Fibroblast of lung (primary cell): ENCODE measurements at regions not wholly inside any gene's neighbourhood (a gene's known extent, or its start where the extent isn't known, plus 50 kb on each side); places are given as distances from the start of the nearest gene placed in this dataset.

Experiments
- DNase-seq, 2 donors: peaks; one replicate each; pipeline versions ENCODE4 v3.0.0 to v3.0.0-alpha.2; 2010; ENCODE audit warnings: low read depth in 2 of 2
- H2AFZ ChIP-seq: 2 replicates; pipeline ENCODE4 v1.5.1; 2012; ENCODE audit warnings: low read length, control low read depth, inconsistent platforms
- H3K27ac ChIP-seq: 2 replicates; pipeline ENCODE4 v1.5.1; 2011; ENCODE audit warnings: low read length, control low read depth; ENCODE audit not compliant: insufficient read depth
- H3K27me3 ChIP-seq: 2 replicates; pipeline ENCODE4 v1.5.1; 2011; ENCODE audit warnings: mild to moderate bottlenecking, low read length; ENCODE audit not compliant: control insufficient read depth, insufficient read depth
- H3K36me3 ChIP-seq: 2 replicates; pipeline ENCODE4 v1.5.1; 2011; ENCODE audit warnings: low read length; ENCODE audit not compliant: control insufficient read depth, insufficient read depth
- H3K4me1 ChIP-seq: 2 replicates; pipeline ENCODE4 v1.5.1; 2011; ENCODE audit warnings: low read length; ENCODE audit not compliant: control insufficient read depth, insufficient read depth; ENCODE audit errors: extremely low read depth
- H3K4me2 ChIP-seq: 2 replicates; pipeline ENCODE4 v1.5.1; 2011; ENCODE audit warnings: low read length, control low read depth; ENCODE audit not compliant: insufficient read depth; ENCODE audit errors: extremely low read depth
- H3K4me3 ChIP-seq, 4 experiments: fragments of 200-600 bp in 1 of 4; sonication (generic) in 1 of 4; replicated peaks in 1 of 4; 2 replicates each; pipeline ENCODE4 v1.5.1; 2011 to 2016; ENCODE audit warnings: low read length in 4 of 4, low read depth in 3 of 4, mild to moderate bottlenecking in 3 of 4, control low read depth in 2 of 4, inconsistent platforms in 1 of 4, mixed read lengths in 1 of 4; ENCODE audit not compliant: insufficient read depth in 1 of 4; ENCODE audit errors: control extremely low read depth in 1 of 4
- H3K79me2 ChIP-seq: 2 replicates; pipeline ENCODE4 v1.5.1; 2012; ENCODE audit warnings: mild to moderate bottlenecking, low read length, inconsistent platforms; ENCODE audit not compliant: control insufficient read depth, insufficient read depth
- H3K9ac ChIP-seq: 2 replicates; pipeline ENCODE4 v1.5.1; 2011; ENCODE audit warnings: mild to moderate bottlenecking, low read length, control low read depth; ENCODE audit not compliant: insufficient read depth
- H3K9me3 ChIP-seq: 2 replicates; pipeline ENCODE4 v1.5.1; 2012; ENCODE audit warnings: low read depth, low read length; ENCODE audit not compliant: control insufficient read depth, insufficient read depth
- H4K20me1 ChIP-seq: 2 replicates; pipeline ENCODE4 v1.5.1; 2011; ENCODE audit warnings: low read length; ENCODE audit not compliant: control insufficient read depth, insufficient read depth; ENCODE audit errors: extremely low read depth
- EZH2 ChIP-seq: IDR thresholded peaks from 2 replicates; pipeline ENCODE4 v1.5.1; 2012; ENCODE audit warnings: low read length, control low read depth, mild to moderate bottlenecking; ENCODE audit errors: missing control alignments
- TF ChIP-seq, protein P1 (sequence below), 2 donors: IDR thresholded peaks in 1 of 2; conservative IDR thresholded peaks in 1 of 2; 1 replicate in 1 of 2; 2 replicates in 1 of 2; pipeline ENCODE4 v1.5.1; 2011 to 2012; ENCODE audit warnings: low read length in 2 of 2, control low read depth in 1 of 2, inconsistent platforms in 1 of 2, low read depth in 1 of 2, mild to moderate bottlenecking in 1 of 2

GRCh38 chr10:2700626-2701305 is 366.6 kb upstream of the PFKP start:
- no peak for DNase-seq
- H2AFZ ChIP-seq, result no peak overlapping the region
- H3K36me3 ChIP-seq, result no peaks in the 10 kb centered on the region
- no peaks in the 10 kb centered on the region for H3K9me3 ChIP-seq
- TF ChIP-seq EZH2, result no peak
- TF ChIP-seq, protein P1, sequence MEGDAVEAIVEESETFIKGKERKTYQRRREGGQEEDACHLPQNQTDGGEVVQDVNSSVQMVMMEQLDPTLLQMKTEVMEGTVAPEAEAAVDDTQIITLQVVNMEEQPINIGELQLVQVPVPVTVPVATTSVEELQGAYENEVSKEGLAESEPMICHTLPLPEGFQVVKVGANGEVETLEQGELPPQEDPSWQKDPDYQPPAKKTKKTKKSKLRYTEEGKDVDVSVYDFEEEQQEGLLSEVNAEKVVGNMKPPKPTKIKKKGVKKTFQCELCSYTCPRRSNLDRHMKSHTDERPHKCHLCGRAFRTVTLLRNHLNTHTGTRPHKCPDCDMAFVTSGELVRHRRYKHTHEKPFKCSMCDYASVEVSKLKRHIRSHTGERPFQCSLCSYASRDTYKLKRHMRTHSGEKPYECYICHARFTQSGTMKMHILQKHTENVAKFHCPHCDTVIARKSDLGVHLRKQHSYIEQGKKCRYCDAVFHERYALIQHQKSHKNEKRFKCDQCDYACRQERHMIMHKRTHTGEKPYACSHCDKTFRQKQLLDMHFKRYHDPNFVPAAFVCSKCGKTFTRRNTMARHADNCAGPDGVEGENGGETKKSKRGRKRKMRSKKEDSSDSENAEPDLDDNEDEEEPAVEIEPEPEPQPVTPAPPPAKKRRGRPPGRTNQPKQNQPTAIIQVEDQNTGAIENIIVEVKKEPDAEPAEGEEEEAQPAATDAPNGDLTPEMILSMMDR (conservative IDR thresholded peaks at IDR 0.05 in 1 of 2, IDR thresholded peaks at IDR 0.05 in 1 of 2; ENCODE audit: low read depth in 1 of 2, low read length in 2 of 2), result no peak
- no peaks in the 10 kb centered on the region for H3K79me2 ChIP-seq
- H3K4me2 ChIP-seq, result no peak overlapping the region
- H3K9ac ChIP-seq, result no peak overlapping the region
- H3K4me1 ChIP-seq, result no peaks in the 10 kb centered on the region
- H3K27ac ChIP-seq, result no peak overlapping the region
- no peaks in the 10 kb centered on the region for H4K20me1 ChIP-seq
- no peak overlapping the region for H3K4me3 ChIP-seq
- no peaks in the 10 kb centered on the region for H3K27me3 ChIP-seq

GRCh38 chr10:2688958-2689357 is 378.4 kb upstream of the PFKP start:
- Histone ChIP-seq H2AFZ (no peak overlapping the region), H3K36me3 (no peaks in the 10 kb centered on the region), H3K9ac (no peak overlapping the region), H3K4me1 (no peaks in the 10 kb centered on the region), H3K27me3 (no peaks in the 10 kb centered on the region), H3K79me2 (no peaks in the 10 kb centered on the region), H3K27ac (no peak overlapping the region), H4K20me1 (no peaks in the 10 kb centered on the region), H3K4me3 (no peak overlapping the region), H3K9me3 (no peaks in the 10 kb centered on the region), H3K4me2 (no peak overlapping the region)
- TF ChIP-seq EZH2, result no peak
- TF ChIP-seq, protein P1 (conservative IDR thresholded peaks at IDR 0.05 in 1 of 2, IDR thresholded peaks at IDR 0.05 in 1 of 2; ENCODE audit: low read depth in 1 of 2, low read length in 2 of 2), result no peak
- DNase-seq, result no peak

DNA sequence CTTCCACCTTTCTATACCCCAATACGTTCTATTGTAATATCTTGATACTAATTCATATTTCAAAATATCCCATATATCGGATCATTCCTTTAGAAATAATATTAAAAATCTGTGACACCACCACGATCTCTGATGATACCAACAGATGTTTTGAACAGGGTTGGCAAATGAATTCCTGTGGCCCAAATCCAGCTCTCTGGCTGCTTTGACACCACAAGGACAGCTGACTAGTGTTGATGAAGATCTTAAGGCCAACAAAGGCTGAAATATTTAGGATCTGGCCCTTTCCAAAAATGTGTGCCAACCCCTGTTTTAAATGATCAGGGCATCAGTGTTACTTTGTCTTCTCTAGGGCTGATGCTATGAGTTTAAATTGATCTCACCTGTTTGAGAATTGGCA is 380.7 kb upstream of the PFKP start:
- Histone ChIP-seq H4K20me1 (no peaks in the 10 kb centered on the region), H3K9ac (no peak overlapping the region), H3K79me2 (no peaks in the 10 kb centered on the region), H3K27ac (no peak overlapping the region), H3K9me3 (no peaks in the 10 kb centered on the region), H3K27me3 (no peaks in the 10 kb centered on the region), H3K4me2 (no peak overlapping the region), H2AFZ (no peak overlapping the region), H3K4me1 (no peaks in the 10 kb centered on the region), H3K4me3 (no peak overlapping the region), H3K36me3 (no peaks in the 10 kb centered on the region)
- TF ChIP-seq EZH2, result no peak
- TF ChIP-seq, protein P1 (conservative IDR thresholded peaks at IDR 0.05 in 1 of 2, IDR thresholded peaks at IDR 0.05 in 1 of 2; ENCODE audit: low read depth in 1 of 2, low read length in 2 of 2), result no peak
- DNase-seq, result no peak
